Glomerular endothelial cell (primary cell): ENCODE measurements at regions not wholly inside any gene's neighbourhood (a gene's known extent, or its start where the extent isn't known, plus 50 kb on each side); places are given as distances from the start of the nearest gene placed in this dataset.
A peak's percentile ranks its signal among the peaks of the same experiment; 100 is the strongest.
"Not testable (repeated sequence)": the region's sequence is repeated elsewhere in the genome, so short reads cannot be mapped to it uniquely, and the experiment has no call there.

Source experiments
- DNase-seq: peaks from one replicate; pipeline ENCODE4 v3.0.0-alpha.2; 2011; ENCODE audit warnings: low read depth, low spot score; ENCODE audit errors: extremely low read depth

DNA sequence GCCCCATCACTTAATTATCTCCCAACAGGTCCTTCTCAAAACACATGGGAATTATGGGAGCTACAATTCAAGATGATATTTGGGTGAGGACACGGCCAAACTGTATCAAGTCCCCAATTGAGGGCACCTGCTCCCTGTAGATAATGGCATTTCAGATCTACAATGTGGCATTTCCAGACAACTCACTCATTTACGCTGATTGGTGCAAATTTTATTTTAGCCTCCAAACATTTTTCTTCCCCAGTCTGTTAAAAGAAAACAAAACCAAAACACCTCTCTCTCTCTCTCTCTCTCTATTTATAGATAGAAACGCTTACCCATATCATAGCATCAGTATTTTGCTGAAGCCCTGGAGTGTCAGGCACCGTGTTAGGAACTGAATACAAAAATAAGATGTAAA, 148.7 kb upstream of the KLF6 start:
- no peak for DNase-seq

DNA sequence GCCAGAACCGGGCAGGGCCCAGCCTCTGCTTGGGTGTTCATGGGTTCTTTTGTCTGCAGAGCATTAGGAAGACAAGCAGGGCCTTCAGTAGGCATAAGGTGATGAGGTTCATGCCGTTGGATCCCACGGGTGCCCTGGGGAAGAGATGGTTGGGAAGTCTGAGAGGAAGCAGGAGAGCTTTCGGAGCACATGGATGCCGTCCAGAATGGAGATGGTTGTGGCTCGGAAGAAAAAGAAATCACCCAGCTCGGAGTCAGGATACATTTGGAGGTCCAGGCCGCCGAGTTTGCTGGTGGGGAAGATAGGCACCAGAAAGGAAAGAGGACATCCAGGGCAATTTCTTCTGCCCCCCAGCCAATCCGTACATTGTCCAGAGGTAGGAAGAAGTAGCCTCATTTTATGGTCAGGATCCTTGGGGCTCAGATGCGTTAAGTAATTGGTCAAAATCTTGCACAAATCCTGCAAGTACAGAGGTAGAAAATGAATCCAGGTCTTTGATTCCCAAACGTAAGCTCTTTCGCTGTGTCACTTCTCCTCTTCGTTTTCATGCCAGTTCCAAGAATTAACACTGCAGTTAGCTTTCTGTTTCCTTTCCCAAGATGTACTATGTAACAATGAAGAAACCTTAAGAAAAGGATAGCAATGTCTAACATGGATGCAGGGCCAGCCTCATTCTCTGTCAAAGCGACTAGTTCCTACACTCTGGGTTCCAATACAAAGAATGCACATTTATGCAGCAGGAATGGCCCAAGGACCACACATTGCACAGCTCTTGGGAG, 147.8 kb upstream of the KLF6 start:
- no peak for DNase-seq

DNA sequence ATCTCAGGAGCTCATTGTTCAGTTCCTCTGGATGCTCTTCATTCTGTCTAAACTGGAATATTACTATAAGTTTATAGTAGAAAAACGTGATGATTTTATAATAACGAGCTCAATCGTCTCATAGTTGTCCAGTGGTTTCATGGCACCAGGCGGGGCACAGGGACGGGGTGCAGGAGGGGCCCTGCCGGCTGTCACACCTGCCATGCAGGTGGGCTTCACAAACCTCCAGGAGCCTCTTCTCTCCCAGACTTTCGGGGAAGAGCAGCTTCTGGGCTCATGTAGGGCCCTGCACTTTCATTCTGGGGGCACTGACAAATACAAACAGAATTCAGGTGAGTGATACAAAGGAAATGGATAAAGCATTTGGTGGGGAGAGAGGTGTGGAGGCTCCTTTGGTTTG, 146.9 kb upstream of the KLF6 start:
- DNase-seq, result no peak

DNA sequence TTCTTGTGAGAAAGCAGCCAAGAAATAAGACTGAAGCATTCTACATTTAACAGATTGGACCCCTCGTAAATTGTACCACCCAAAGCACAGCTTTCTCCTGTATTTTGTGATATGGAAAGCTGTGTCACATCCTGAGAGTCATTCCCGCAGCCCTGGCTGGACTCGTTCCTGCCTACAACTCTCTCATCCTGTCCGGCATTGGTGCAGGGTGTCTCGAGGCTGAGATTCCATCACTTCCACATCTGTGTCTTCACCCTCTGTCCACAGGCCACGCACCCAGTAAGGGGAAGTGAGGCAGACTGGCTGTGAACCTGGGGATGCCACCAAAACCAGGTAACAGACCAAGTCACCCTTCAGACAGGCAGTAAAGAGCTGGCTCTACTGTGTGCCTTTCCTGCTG, 146.2 kb upstream of the KLF6 start:
- DNase-seq, result no peak

DNA sequence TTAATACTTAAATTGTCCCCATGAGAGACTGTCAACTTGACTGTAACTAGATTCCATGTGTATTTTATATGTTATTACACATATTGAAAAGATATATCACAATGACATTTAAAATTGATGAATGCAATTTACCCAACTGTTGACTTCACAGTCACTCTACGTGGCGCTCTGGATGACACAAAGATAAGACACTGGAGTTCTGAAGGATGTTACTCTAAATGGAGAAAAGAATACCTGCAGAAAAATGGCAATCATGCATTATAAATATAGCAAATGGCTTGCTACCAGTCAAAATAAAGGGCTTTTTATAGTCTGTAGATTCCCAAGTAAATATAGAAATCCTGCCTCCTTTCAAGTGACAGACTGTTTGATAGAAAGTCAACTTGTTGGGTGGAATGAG, 143.6 kb upstream of the KLF6 start:
- DNase-seq, result no peak

DNA sequence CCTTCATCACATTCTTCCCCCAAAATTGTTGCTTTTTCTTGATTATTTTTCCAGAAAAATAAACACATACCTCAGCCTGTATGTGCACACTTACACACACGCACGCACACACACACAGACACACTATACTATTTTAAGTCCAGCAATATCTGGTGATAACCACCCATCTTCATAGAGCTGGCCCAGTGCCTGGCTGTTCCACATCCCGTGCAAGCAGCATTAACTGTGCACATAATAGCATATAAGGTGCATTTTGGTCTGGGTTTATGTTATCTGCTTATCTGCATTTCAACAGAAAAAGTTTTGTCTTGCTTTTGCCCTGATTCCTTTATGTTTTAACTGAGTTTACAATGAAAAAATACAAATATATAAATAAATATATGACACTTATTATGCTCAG, 143.1 kb upstream of the KLF6 start:
- DNase-seq, result no peak

DNA sequence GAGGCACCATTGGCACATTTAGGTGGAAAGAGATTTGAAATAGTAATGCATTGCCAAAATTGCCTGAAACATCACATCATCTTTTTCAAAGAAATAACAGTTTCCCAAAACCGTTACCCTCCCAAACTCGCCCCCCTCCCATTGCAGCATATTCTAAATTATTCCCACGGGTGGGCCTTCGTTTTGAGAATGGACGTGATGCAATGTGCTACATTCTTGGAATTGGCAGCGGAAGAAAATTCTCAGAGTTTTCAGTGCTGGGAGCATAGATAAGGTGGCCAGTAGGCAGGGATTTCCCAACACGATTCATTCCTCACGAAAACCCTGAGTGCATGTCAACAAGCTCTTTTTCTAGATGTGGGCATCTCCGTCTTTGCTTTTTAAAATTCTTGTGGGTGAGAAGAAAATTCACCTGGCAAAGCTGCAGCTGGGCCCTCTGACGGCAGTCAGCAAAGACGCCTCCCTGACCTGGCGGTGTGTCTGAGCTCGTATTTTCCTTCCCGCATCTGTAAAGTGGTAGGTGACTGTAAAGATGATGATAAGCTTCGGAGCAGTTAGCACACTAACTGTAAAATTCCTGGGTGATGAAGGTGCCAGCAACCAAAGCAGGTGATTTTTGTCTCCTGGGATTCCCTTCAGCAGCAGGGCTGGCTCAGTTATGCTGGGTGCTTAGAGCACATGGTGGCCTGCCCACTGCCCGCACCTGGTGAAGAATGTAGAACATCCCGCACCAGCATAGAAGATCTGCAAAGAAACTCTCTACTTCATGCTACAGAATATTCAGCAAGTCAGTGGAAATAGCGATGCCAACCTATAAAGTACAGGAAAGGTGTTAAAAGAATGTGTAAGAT, 141.9 kb upstream of the KLF6 start:
- DNase-seq, result no peak

DNA sequence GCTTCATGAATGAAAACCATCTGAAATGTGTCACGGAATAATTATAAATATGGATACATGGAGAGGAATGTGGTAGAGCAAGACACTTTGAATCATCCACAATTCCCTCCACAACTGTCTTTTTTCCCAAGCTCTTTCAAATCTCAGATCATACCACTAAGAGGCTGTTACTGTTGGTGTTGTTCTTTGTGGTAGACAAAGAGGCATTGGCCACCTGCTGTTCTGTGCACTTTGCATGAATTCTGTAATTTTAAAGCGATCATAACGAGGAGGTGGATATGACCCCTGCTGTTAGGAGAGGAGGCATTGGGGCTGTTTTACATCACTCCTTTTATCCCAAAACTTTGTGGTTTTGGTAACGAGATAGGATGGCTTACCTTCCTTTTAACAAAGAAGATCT, 141.2 kb upstream of the KLF6 start:
- no peak for DNase-seq

DNA sequence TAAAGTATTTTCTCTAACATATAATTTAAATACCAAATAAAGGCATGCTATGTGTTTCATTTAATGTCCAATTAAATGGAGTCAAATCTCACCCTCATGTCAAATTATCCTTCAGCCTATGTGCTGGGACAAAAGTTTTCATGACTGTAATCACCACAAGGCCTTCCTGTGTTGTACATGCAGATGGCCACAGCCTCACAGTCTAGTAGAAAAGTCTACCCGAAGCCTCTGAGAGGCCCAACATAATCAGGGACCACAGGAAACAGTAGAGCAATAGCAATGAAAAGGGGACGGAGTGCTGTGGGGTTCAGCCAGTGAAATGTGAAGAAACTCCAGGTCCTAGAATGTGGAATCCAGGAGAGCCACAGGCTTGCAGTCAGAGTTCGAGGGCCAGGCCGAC, 140.2 kb upstream of the KLF6 start:
- DNase-seq, result no peak

DNA sequence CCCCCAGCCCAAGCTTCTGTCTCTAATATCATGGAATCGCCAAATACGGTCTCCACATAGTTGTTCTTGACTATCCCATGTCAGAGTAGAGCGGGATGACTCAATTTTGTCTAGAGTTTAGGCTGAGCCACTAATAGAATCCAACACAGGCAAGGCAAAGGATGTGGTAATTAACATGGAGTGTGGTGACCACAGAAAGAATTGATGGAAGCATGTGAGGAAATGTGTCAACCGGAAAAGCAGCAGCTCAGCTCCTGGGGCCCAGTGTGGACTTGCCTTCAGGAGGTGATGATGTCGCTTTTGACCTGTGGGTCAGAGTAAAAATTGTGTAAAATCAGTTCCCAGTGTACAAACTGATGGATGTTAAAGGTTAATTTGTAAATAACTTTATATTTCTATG, 139.3 kb upstream of the KLF6 start:
- peak; percentile 99 for DNase-seq

DNA sequence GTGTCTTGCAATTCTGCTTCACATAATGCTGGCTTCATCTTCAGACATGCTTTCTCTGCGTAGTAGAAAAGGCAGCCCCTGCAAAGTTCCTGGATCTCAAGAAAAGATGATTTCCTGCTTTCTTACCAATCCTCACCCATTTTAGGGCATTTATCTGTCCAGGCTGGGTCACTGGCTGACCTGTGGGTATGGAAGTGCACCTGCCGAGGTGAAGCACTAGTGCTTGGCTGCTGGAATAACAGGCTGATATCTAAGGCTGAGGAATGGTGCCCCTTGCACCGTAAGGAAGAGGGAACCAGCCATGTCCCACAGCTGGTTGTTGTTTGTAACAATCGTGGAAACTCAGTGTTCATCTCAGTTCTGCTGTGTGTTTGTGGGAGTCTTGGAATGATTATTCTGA, 138.0 kb upstream of the KLF6 start:
- no peak for DNase-seq

DNA sequence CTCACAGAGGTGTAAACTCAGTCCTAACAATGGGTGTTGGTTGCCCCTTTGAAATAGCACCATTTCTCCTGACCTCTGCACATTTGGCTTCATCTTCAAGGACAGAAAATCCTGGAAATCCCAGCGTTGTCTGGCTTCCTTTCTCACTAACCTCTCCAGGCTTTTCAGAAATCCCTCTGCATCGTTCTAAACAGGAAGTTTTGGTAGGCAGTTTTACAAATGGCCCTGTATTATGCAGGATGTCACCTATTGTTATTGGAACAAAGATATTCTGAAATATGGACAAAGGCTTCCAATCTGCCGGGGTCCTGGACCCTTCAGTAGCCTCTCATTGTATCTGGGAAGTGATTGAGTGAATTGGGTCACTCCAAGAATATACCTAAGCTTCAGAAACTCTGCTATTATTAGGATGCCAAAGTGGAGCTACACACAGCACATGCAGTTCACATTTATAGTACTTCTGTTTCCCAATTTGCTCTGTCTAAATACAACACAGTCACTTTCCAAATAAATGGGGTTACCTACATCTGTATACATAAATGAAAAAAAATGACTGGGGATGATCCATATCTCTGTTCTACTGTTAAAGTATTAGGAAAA, 134.8 kb upstream of the KLF6 start:
- DNase-seq, result no peak

DNA sequence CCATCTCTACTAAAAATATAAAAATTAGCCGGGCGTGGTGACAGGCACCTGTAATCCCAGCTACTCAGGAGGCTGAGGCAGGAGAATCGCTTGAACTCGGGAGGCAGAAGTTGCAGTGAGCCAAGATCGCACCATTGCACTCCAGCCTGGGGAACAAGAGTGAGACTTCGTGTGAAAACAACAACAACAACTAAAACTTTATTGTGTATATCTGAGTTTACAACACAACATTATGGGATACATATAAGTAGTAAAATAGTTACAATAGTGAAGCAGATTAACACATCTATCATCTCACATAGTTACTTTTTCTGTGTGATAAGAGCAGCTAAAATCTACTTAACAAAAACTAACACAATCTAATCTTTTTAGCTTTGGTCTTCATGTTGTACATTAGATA, 132.4 kb upstream of the KLF6 start:
- not testable (repeated sequence) for DNase-seq

DNA sequence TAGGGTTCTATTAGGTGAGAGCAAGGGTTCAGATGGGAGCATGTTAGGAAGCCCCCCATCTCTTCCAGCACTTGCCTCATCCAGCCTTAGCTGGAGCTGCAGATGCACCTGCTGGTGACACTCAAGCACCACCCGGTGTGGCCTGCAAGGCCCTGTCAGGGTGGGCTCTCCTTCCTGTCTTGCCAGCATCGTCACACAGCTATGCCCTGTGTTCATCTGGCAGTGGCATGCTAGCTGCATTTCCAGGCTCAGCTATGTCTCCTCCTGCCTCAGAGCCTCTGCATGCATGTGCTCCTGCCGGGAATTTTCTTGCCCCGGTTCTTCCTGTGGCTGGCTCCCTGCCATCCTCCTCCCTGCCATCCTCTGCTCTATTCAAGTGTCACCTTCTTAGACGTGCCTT, 129.7 kb upstream of the KLF6 start:
- no peak for DNase-seq

DNA sequence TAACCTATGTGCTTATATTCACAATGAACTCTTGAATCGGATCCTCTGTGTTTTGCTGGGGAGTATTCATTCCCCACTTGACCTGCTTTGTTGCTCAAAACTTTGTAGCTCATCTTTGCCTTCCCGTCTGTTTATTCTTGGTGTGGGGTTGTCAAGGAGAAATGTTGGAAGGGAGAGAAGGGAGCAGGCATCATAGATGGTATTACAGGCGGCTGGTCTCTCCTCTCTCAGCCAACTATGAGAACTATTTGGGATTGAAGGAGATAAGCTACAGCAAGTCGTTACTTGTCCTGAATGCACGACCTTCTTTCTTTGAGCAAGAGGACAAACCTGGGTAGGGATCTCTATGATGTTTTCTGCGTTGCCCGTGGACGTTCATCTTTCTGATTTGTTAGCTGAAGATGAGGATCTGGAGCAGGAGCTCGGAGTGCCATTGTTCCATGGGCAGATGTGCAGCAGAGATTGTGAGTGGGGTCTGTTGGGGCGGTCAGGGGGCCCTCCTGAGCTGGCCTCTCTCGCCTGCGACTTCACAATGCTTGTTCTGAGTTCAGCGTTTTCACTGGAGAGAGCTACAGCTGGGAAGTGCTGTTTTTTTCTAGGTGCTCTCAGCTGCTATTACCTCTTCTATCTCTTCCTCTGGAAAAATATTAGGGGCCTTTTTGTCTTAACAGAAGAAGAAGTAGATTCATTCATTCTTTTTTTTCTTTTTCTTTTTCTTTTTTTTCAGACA, 126.9 kb upstream of the KLF6 start:
- no peak for DNase-seq

DNA sequence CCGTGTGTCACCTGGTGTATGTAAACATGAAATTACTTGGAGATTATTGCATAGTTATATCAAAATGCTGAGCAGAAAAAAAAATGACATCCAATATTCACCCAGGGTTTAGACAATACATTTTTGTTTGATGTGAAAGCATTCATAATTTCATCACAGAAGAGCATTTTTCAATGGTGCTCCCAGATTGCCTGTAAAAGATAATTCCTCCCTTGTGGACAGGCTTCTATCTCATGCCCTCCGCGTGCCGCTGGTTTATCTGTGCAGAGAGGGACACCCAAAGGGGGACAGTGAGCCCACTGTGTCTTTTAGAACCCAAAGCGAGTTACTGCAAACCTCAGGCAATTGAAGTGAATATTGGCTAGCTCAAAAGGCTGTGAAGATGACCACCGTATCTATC, 126.2 kb upstream of the KLF6 start:
- DNase-seq, result no peak

DNA sequence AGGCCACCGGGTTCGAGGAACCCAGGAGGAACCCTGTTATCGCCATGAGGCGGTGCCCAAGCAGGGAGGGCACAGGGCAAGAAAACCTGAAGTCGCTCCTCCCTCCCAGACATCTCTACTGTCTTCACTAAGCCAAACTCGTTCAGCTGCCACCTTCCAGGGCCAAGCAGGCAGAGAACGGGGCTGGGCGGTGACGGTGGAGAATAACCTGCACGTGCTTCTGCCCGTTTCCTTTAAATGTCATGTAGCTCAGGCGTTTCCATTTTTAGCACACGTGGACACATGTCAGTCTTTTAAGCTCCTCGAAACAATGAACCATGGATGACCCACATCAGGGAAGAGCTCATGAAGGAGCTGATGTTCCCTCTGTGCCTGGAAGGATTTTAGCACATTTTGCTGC, 124.3 kb upstream of the KLF6 start:
- DNase-seq, result no peak

DNA sequence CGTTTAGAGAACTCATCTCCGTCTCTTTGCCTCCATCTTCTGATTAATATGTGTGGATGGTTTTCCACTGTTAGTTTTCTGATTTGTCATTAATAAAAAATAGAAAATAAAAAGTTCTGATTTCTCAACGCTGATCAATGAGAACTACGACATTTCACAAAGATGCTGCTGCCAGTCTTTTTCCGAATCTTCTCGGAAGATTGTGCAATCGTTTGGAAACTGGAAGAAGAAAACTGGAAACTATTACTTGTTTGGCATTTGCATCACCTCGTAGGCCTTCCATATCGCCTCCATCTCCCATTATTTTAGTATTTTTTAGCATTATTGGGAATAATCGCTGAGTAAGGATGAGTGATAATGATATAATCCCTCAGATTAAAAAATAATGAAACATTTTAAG, 123.2 kb upstream of the KLF6 start:
- no peak for DNase-seq

DNA sequence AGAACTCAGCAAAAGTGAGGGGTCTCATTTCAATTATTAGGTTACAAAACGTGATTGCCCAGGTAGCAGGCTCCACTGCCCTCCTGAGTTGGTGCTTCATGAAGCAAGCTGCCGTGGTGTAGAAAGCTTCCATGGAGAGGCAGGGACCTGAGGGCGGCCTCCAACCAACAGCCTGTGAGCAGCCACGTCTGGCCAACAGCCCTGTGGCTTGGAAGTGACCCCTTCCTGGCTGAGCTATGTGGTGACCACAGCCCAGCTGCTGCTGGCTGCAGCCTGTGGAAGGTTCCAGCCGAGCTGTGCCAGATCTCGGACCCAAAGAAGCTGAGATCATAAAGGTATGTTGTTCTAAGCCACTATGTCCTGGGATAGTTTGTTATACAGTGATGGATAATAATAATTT, 122.5 kb upstream of the KLF6 start:
- no peak for DNase-seq

DNA sequence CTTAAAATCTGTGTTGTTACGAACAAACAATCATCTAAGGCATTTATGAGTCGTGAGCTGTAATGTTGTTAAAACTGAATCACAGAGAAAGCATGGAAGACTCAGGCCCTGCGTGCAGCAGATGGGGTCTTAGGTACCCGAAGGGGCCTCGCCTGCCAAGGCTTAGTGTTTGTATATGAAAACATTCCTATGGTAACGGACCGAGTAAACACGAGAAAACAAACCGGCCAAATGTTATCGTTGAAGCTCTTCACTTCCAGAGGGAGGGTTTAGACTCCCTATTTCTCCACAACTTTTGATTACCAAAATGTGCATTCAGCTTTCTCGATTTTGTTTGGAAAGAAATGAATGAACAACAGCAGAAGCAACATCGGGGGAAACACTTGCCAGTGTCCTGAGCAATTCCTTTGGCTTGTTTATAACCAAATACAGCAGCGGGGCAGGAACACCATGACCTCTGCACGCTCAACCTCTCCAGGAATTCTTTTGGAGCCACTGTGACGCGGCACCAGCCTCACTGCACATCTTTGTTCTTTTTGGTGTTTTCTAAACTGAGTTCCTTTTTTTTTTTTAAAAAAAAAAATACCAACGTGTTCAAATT, 121.6 kb upstream of the KLF6 start:
- DNase-seq, result no peak

DNA sequence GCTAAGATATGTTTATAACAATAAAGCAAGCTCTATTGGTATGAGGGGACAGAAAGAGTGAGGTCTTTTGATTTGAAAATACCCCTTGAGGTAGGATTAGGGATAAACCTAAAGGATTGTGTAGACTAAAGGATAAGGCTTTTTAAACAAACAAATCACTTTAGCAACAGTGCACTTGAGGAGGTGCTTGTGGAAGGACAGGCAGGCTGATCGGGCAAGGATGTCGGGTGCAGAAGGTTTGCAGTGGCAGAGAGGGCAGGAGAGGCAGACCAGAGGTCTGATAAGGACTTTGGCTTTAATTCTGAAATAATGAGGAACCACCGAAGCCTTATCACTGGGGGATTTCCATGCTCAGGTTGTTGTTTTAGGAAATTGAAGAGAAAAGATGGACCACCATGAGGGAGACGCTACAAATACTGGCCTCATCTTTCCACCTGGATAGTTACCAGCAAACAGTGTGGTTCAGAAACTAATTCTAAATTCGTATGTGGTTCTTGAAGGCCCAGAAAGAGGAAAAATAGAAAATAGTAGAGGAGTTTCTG, 119.5 kb upstream of the KLF6 start:
- no peak for DNase-seq
